HL-60 (cell line): ENCODE measurements at regions not wholly inside any gene's neighbourhood (a gene's known extent, or its start where the extent isn't known, plus 50 kb on each side); places are given as distances from the start of the nearest gene placed in this dataset.

ENCODE experiments used
- POLR2AphosphoS5 ChIP-seq: IDR thresholded peaks from 2 replicates; pipeline ENCODE4 v1.6.1; 2012; ENCODE audit warnings: low read depth
- TF ChIP-seq, protein P1 (sequence below): IDR thresholded peaks from one replicate; pipeline ENCODE4 v1.5.1; 2011; ENCODE audit warnings: low read length, control low read depth, inconsistent platforms; ENCODE audit not compliant: insufficient read depth

- TF ChIP-seq, protein P1, sequence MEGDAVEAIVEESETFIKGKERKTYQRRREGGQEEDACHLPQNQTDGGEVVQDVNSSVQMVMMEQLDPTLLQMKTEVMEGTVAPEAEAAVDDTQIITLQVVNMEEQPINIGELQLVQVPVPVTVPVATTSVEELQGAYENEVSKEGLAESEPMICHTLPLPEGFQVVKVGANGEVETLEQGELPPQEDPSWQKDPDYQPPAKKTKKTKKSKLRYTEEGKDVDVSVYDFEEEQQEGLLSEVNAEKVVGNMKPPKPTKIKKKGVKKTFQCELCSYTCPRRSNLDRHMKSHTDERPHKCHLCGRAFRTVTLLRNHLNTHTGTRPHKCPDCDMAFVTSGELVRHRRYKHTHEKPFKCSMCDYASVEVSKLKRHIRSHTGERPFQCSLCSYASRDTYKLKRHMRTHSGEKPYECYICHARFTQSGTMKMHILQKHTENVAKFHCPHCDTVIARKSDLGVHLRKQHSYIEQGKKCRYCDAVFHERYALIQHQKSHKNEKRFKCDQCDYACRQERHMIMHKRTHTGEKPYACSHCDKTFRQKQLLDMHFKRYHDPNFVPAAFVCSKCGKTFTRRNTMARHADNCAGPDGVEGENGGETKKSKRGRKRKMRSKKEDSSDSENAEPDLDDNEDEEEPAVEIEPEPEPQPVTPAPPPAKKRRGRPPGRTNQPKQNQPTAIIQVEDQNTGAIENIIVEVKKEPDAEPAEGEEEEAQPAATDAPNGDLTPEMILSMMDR, result no peak
- no peak for TF ChIP-seq POLR2AphosphoS5
These were observed 815.8 kb upstream of the ID2 start for GRCh38 chr2:7866104-7866503.
